Erythroblast (primary cell): ENCODE measurements at regions not wholly inside any gene's neighbourhood (a gene's known extent, or its start where the extent isn't known, plus 50 kb on each side); places are given as distances from the start of the nearest gene placed in this dataset.

ENCODE experiments used
- GATA1 ChIP-seq: IDR thresholded peaks from 2 replicates; pipeline ENCODE4 v1.6.1; 2011; ENCODE audit warnings: low read depth, mild to moderate bottlenecking, control low read depth, low read length, moderate library complexity
- POLR2A ChIP-seq: IDR thresholded peaks from 2 replicates; pipeline ENCODE4 v1.6.1; 2011; ENCODE audit warnings: mild to moderate bottlenecking, low read length

DNA sequence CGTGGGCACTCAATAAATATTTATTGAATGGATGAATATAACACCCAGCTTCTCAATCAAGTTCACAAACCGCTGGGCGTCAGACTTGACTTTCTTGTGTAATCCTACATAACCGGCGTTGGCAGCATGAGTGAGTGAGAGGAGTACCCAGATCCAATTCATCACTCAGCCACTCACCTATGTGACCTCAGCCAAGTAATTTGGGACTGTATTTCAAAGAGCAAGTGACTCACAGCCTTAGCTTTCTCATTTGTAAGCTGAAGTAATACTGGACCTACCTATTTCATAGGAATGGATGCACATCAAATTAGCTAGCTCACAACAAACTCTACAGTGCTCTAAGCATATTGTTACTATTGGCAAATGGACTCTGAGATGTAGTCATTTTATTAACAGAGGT lies 53.8 kb upstream of the FAM204A start:
- no peak for TF ChIP-seq POLR2A
- no peak for TF ChIP-seq GATA1
